Glomerular endothelial cell (primary cell): ENCODE measurements at regions not wholly inside any gene's neighbourhood (a gene's known extent, or its start where the extent isn't known, plus 50 kb on each side); places are given as distances from the start of the nearest gene placed in this dataset.

Experiments
- DNase-seq: peaks from one replicate; pipeline ENCODE4 v3.0.0-alpha.2; 2011; ENCODE audit warnings: low read depth, low spot score; ENCODE audit errors: extremely low read depth

GRCh38 chr2:38509947-38510326 is 92.8 kb downstream of the HNRNPLL start:
- no peak for DNase-seq

GRCh38 chr2:38509314-38509946 is 93.3 kb downstream of the HNRNPLL start:
- peak; percentile 41 for DNase-seq

GRCh38 chr2:38508311-38509039 is 94.3 kb downstream of the HNRNPLL start:
- peak; percentile 50 for DNase-seq

GRCh38 chr2:38507712-38508111 is 95.0 kb downstream of the HNRNPLL start:
- DNase-seq, result no peak

GRCh38 chr2:38505779-38506178 is 96.9 kb downstream of the HNRNPLL start:
- DNase-seq, result no peak

GRCh38 chr2:38504169-38504568 is 98.6 kb downstream of the HNRNPLL start:
- no peak for DNase-seq

- no peak for DNase-seq
Measured at GRCh38 chr2:38502107-38502506, 100.6 kb downstream of the HNRNPLL start.

GRCh38 chr2:38500283-38500634 is 102.5 kb downstream of the HNRNPLL start:
- DNase-seq, result no peak

GRCh38 chr2:38499548-38500282 is 103.0 kb downstream of the HNRNPLL start:
- no peak for DNase-seq

GRCh38 chr2:38498045-38498481 is 104.7 kb downstream of the HNRNPLL start:
- DNase-seq, result no peak

- DNase-seq, result no peak
Measured at GRCh38 chr2:38497670-38498037, 105.1 kb downstream of the HNRNPLL start.

- no peak for DNase-seq
Measured at GRCh38 chr2:38496927-38497669, 105.6 kb downstream of the HNRNPLL start.

GRCh38 chr2:38495880-38496279 is 106.8 kb downstream of the HNRNPLL start:
- DNase-seq, result no peak

GRCh38 chr2:38494394-38494793 is 108.3 kb downstream of the HNRNPLL start:
- no peak for DNase-seq

- DNase-seq, result no peak
Measured at GRCh38 chr2:38492042-38492615, 110.6 kb downstream of the HNRNPLL start.

- DNase-seq, result no peak
Measured at GRCh38 chr2:38491436-38491835, 111.3 kb downstream of the HNRNPLL start.

GRCh38 chr2:38489846-38490245 is 112.8 kb upstream of the ATL2 start:
- DNase-seq, result no peak

- DNase-seq, result no peak
Measured at GRCh38 chr2:38487852-38488251, 110.8 kb upstream of the ATL2 start.

GRCh38 chr2:38486213-38487026 is 109.3 kb upstream of the ATL2 start:
- DNase-seq, result no peak

GRCh38 chr2:38485734-38486133 is 108.7 kb upstream of the ATL2 start:
- no peak for DNase-seq
